Endothelial cell of umbilical vein (primary cell): ENCODE measurements at regions not wholly inside any gene's neighbourhood (a gene's known extent, or its start where the extent isn't known, plus 50 kb on each side); places are given as distances from the start of the nearest gene placed in this dataset.

Experiments
- BruUV-seq: library from RNA; stranded (reverse); fragments of 400-500 nt; replicated peaks from 2 replicates; lab custom pipeline; 2021; lab: Mats Ljungman, UMichigan
- CTCF ChIA-PET: fragments of 300-600, 350-600 bp; sonication (Branson Sonifier 250); formaldehyde crosslinking; loops from one replicate; lab custom pipeline; 2021; ENCODE audit warnings: antibody characterized with exemption, inconsistent platforms; lab: Charles Lee
- POLR2A ChIA-PET: fragments of 300-600, 350-600 bp; sonication (Branson Sonifier 250); formaldehyde crosslinking; loops from one replicate; lab custom pipeline; 2021; ENCODE audit warnings: antibody characterized with exemption, inconsistent platforms; lab: Charles Lee
- DNase-seq: peaks from one replicate; pipeline ENCODE4 v3.0.0-alpha.2; 2011; ENCODE audit warnings: low read depth, low spot score
- FAIRE-seq: peaks from 2 replicates; lab custom pipeline; 2011; peaks lifted over from hg19 to GRCh38; lab: Jason Lieb, UNC
- H2AFZ ChIP-seq: 2 replicates; pipeline ENCODE4 v1.6.0; 2012; ENCODE audit warnings: low read depth, low read length, control low read depth, inconsistent platforms
- H3K27ac ChIP-seq: 2 replicates; pipeline ENCODE4 v1.5.1; 2011; ENCODE audit warnings: low read depth, mild to moderate bottlenecking, control low read depth, low read length, moderate library complexity; ENCODE audit not compliant: insufficient read depth
- H3K27me3 ChIP-seq, 2 experiments: 2 replicates each; pipeline versions ENCODE4 v1.6.0 to v1.6.1; 2011; ENCODE audit warnings: low read length in 2 of 2, mixed read lengths in 1 of 2; ENCODE audit not compliant: control insufficient read depth in 2 of 2, insufficient read depth in 2 of 2
- H3K36me3 ChIP-seq, 2 experiments: 2 replicates in 1 of 2; 3 replicates in 1 of 2; pipeline ENCODE4 v1.5.1; 2011; ENCODE audit warnings: low read length in 2 of 2, mild to moderate bottlenecking in 1 of 2, moderate library complexity in 1 of 2; ENCODE audit not compliant: control insufficient read depth in 2 of 2, insufficient read depth in 2 of 2; ENCODE audit errors: extremely low read depth in 1 of 2
- H3K4me1 ChIP-seq: 3 replicates; pipeline ENCODE4 v1.5.1; 2011; ENCODE audit warnings: mild to moderate bottlenecking, low read length; ENCODE audit not compliant: control insufficient read depth, insufficient read depth; ENCODE audit errors: extremely low read depth
- H3K4me2 ChIP-seq: 2 replicates; pipeline ENCODE4 v1.6.1; 2011; ENCODE audit warnings: low read length, control low read depth, mixed read lengths; ENCODE audit not compliant: insufficient read depth
- H3K4me3 ChIP-seq, 3 experiments: fragments of 200-600 bp in 1 of 3; sonication (generic), shearing (Covaris generic) in 1 of 3; replicated peaks in 1 of 3; 2 replicates each; pipeline ENCODE4 v1.5.1; 2011 to 2016; ENCODE audit warnings: control low read depth in 3 of 3, low read length in 3 of 3, mild to moderate bottlenecking in 2 of 3, inconsistent platforms in 1 of 3, low read depth in 1 of 3, moderate library complexity in 1 of 3; ENCODE audit not compliant: insufficient read depth in 1 of 3
- H3K79me2 ChIP-seq: 2 replicates; pipeline ENCODE4 v1.6.0; 2012; ENCODE audit warnings: low read length, inconsistent platforms; ENCODE audit not compliant: control insufficient read depth, insufficient read depth
- H3K9ac ChIP-seq: replicated peaks from 2 replicates; pipeline ENCODE3; 2011; ENCODE audit warnings: low read length, control low read depth; ENCODE audit not compliant: insufficient read depth; ENCODE audit errors: extremely low read depth
- H3K9me1 ChIP-seq: replicated peaks from 3 replicates; pipeline ENCODE4 v1.6.0; 2011; ENCODE audit warnings: mild to moderate bottlenecking, low read length; ENCODE audit not compliant: control insufficient read depth, insufficient read depth; ENCODE audit errors: extremely low read depth
- H3K9me3 ChIP-seq: replicated peaks from 2 replicates; pipeline ENCODE4 v1.5.1; 2012; ENCODE audit warnings: low read length, inconsistent platforms; ENCODE audit not compliant: control insufficient read depth, insufficient read depth
- H4K20me1 ChIP-seq: replicated peaks from 2 replicates; pipeline ENCODE3; 2011; ENCODE audit warnings: mild to moderate bottlenecking, low read length; ENCODE audit not compliant: control insufficient read depth, insufficient read depth; ENCODE audit errors: extremely low read depth
- EZH2 ChIP-seq: IDR thresholded peaks from 2 replicates; pipeline ENCODE4 v1.6.1; 2012; ENCODE audit warnings: borderline replicate concordance, low read depth, mild to moderate bottlenecking, moderate library complexity, low read length, inconsistent platforms; ENCODE audit not compliant: severe bottlenecking
- FOS ChIP-seq: IDR thresholded peaks from 2 replicates; pipeline ENCODE4 v1.6.1; 2011; ENCODE audit warnings: mild to moderate bottlenecking, low read length, moderate library complexity, borderline replicate concordance; ENCODE audit not compliant: insufficient read depth
- GATA2 ChIP-seq: IDR thresholded peaks from 2 replicates; pipeline ENCODE4 v1.7.0; 2011; ENCODE audit warnings: low read depth, mild to moderate bottlenecking, moderate library complexity, mixed read lengths, low read length; ENCODE audit not compliant: insufficient read length, insufficient read depth
- JUN ChIP-seq: IDR thresholded peaks from 2 replicates; pipeline ENCODE4 v1.6.1; 2011; ENCODE audit warnings: borderline replicate concordance, low read depth; ENCODE audit not compliant: insufficient read length, insufficient read depth
- MYC ChIP-seq: IDR thresholded peaks from one replicate; pipeline ENCODE4 v1.6.1; 2011; ENCODE audit warnings: mild to moderate bottlenecking, low read depth, low read length
- POLR2A ChIP-seq: IDR thresholded peaks from 2 replicates; pipeline ENCODE4 v1.6.1; 2012; ENCODE audit warnings: low read depth, mild to moderate bottlenecking, control low read depth, low read length
- POLR2AphosphoS5 ChIP-seq: IDR thresholded peaks from 2 replicates; pipeline ENCODE4 v1.6.1; 2012; ENCODE audit warnings: low read depth, mild to moderate bottlenecking, control low read depth, low read length, moderate library complexity; ENCODE audit not compliant: insufficient read depth
- dilution Hi-C: fragments of 300-500 bp; cut with MboI; formaldehyde crosslinking; loops from one replicate; pipeline ENCODE4 v1.15.0; 2019; ENCODE audit warnings: low sequenced_read_pairs; ENCODE audit not compliant: extremely low pct_ligation_motif_present
- intact Hi-C: fragments of 100-400 bp; cut with micrococcal nuclease; formaldehyde crosslinking; loops from one replicate; pipeline ENCODE4 v1.10.0; 2022
- TF ChIP-seq, protein P1 (sequence below): IDR thresholded peaks from 2 replicates; pipeline ENCODE4 v1.6.1; 2011; ENCODE audit not compliant: insufficient read depth, insufficient read length
- TF ChIP-seq, protein P2 (sequence below), 2 donors: IDR thresholded peaks; 1 replicate in 1 of 2; 2 replicates in 1 of 2; pipeline ENCODE4 v1.5.1; 2011; ENCODE audit warnings: low read length in 2 of 2, mild to moderate bottlenecking in 2 of 2, moderate library complexity in 2 of 2, control low read depth in 1 of 2, inconsistent platforms in 1 of 2, low read depth in 1 of 2; ENCODE audit not compliant: insufficient read depth in 1 of 2; ENCODE audit errors: extremely low read depth in 1 of 2

DNA sequence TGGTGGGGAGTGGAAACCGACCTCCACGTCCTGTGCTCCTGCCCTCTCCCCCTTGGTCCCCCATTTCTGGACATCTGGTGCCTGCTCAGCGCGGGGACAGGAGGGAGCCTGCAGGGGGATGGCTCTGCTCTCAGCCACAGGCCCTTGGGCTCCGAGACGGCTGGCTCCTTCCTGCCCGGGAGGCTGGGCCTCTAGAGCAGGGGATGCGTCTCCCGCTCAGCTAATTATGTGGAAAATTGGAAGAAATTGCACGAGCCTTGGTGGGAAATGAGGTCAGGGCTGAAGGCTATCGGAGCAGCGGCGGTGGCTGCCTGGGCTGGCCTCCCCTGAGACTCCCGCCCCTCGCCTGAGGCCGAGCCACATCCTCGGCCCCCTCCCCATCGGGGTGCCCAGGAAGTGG is 154.6 kb upstream of the CIBAR2 start:
- ChIA-PET CTCF (interaction anchor here (0.9 to 5.9 kb wide), 6 partner anchors 8 to 349 kb away, joined by 3 to 31 read pairs (median 8); no protein-coding TSS in a partner anchor), POLR2A (no interaction called here)
- dilution Hi-C loops: no loop called here
- FAIRE-seq (no peak), DNase-seq (no peak)
- Histone ChIP-seq H3K9me3 (no peaks in the 10 kb centered on the region), H3K79me2 (no peaks in the 10 kb centered on the region), H3K27me3 (no peaks in the 10 kb centered on the region), H3K36me3 (no peaks in the 10 kb centered on the region), H3K9me1 (no peaks in the 10 kb centered on the region), H3K4me2 (no peak overlapping the region), H3K27ac (no peak overlapping the region), H3K4me3 (no peak overlapping the region), H2AFZ (no peak overlapping the region), H3K9ac (no peak overlapping the region), H3K4me1 (no peaks in the 10 kb centered on the region), H4K20me1 (no peaks in the 10 kb centered on the region)
- TF ChIP-seq, protein P1, sequence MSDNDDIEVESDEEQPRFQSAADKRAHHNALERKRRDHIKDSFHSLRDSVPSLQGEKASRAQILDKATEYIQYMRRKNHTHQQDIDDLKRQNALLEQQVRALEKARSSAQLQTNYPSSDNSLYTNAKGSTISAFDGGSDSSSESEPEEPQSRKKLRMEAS: no peak
- TF ChIP-seq MYC (no peak), POLR2A (no peak), JUN (no peak), GATA2 (no peak), EZH2 (no peak)
- intact Hi-C loops: no loop called here
- BruUV-seq: no TSS peak

DNA sequence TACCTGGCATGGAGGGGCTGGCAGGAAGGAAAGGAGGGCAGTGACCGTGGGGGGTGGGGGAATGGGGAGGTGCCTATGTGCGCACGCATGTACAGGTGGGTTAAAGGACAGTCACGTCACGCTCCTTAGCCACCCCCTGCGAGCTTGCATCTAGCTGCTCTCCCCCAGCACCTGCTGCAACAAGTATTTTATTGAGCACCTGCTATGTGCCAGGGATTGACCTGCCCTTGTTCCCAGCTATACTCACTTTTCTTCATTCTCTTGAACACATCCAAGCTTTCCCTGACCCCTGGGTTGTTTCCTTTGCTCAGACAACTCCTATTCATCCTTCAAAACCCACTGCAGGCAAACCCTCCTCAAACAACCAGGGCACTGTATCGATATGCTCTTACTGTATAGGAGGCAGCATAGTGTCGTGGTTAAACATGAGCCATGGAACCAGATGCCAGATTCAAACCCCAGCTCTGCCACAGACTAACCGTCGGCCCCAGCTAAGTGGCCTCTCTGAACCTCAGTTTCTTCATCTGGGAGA is 155.2 kb upstream of the CIBAR2 start:
- no peak overlapping the region for H2AFZ ChIP-seq
- DNase-seq (no peak), FAIRE-seq (no peak)
- H3K4me3 ChIP-seq: no peak overlapping the region
- no peak overlapping the region for H3K27ac ChIP-seq
- TF ChIP-seq MYC: no peak
- no peak for TF ChIP-seq POLR2A
- TF ChIP-seq, protein P1: no peak
- TF ChIP-seq JUN: no peak
- TF ChIP-seq POLR2AphosphoS5: no peak
- TF ChIP-seq EZH2: no peak
- no peak for TF ChIP-seq GATA2
- TF ChIP-seq, protein P2, sequence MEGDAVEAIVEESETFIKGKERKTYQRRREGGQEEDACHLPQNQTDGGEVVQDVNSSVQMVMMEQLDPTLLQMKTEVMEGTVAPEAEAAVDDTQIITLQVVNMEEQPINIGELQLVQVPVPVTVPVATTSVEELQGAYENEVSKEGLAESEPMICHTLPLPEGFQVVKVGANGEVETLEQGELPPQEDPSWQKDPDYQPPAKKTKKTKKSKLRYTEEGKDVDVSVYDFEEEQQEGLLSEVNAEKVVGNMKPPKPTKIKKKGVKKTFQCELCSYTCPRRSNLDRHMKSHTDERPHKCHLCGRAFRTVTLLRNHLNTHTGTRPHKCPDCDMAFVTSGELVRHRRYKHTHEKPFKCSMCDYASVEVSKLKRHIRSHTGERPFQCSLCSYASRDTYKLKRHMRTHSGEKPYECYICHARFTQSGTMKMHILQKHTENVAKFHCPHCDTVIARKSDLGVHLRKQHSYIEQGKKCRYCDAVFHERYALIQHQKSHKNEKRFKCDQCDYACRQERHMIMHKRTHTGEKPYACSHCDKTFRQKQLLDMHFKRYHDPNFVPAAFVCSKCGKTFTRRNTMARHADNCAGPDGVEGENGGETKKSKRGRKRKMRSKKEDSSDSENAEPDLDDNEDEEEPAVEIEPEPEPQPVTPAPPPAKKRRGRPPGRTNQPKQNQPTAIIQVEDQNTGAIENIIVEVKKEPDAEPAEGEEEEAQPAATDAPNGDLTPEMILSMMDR (IDR thresholded peaks at IDR 0.05; ENCODE audit: extremely low read depth in 1 of 2, insufficient read depth in 1 of 2, low read depth in 1 of 2, low read length in 2 of 2): no peak
- no peak for TF ChIP-seq FOS
- no peaks in the 10 kb centered on the region for H3K9me3 ChIP-seq
- no peaks in the 10 kb centered on the region for H3K36me3 ChIP-seq
- ChIA-PET CTCF (interaction anchor here (0.9 to 5.9 kb wide), 5 partner anchors 8 to 349 kb away, joined by 3 to 31 read pairs (median 9); no protein-coding TSS in a partner anchor), POLR2A (no interaction called here)
- H3K4me2 ChIP-seq: no peak overlapping the region
- H3K4me1 ChIP-seq: no peaks in the 10 kb centered on the region
- dilution Hi-C loops: no loop called here
- BruUV-seq: no TSS peak
- no peak overlapping the region for H3K9ac ChIP-seq
- intact Hi-C loops: no loop called here
- no peaks in the 10 kb centered on the region for H3K9me1 ChIP-seq
- H3K27me3 ChIP-seq: no peaks in the 10 kb centered on the region
- no peaks in the 10 kb centered on the region for H4K20me1 ChIP-seq
- no peaks in the 10 kb centered on the region for H3K79me2 ChIP-seq
